KMS-11 (cell line): ENCODE measurements at regions not wholly inside any gene's neighbourhood (a gene's known extent, or its start where the extent isn't known, plus 50 kb on each side); places are given as distances from the start of the nearest gene placed in this dataset.

Source experiments
- H2AFZ ChIP-seq: fragments of 200-600 bp; sonication (generic); 2 replicates; pipeline ENCODE4 v1.6.1; 2016; ENCODE audit warnings: antibody characterized with exemption, mixed run types, low read depth
- H3K27ac ChIP-seq: fragments of 200-600 bp; sonication (generic); 2 replicates; pipeline ENCODE4 v1.6.1; 2016; ENCODE audit warnings: mild to moderate bottlenecking, mixed run types
- H3K27me3 ChIP-seq: fragments of 200-600 bp; sonication (generic); 2 replicates; pipeline ENCODE4 v1.6.1; 2017; ENCODE audit warnings: mild to moderate bottlenecking, low read depth, mixed run types, moderate library complexity; ENCODE audit not compliant: insufficient read depth
- H3K36me3 ChIP-seq: fragments of 200-600 bp; sonication (generic); 2 replicates; pipeline ENCODE4 v1.6.1; 2017; ENCODE audit warnings: mild to moderate bottlenecking, mixed run types; ENCODE audit not compliant: insufficient read depth
- H3K4me1 ChIP-seq: fragments of 200-600 bp; sonication (generic); 2 replicates; pipeline ENCODE4 v1.6.1; 2016; ENCODE audit warnings: mild to moderate bottlenecking, low read depth, mixed run types; ENCODE audit not compliant: poor library complexity, severe bottlenecking
- H3K4me2 ChIP-seq: fragments of 200-600 bp; sonication (generic); 2 replicates; pipeline ENCODE4 v1.7.0; 2016; ENCODE audit warnings: mild to moderate bottlenecking, mixed run types
- H3K4me3 ChIP-seq: fragments of 200-600 bp; sonication (generic); IDR thresholded peaks from 2 replicates; pipeline ENCODE4 v1.6.1; 2017; ENCODE audit warnings: low read depth, low read length, mixed read lengths; ENCODE audit not compliant: insufficient read depth
- H3K79me2 ChIP-seq: fragments of 200-600 bp; sonication (generic); 2 replicates; pipeline ENCODE4 v1.6.1; 2016; ENCODE audit warnings: low read depth, mixed run types; ENCODE audit not compliant: insufficient read depth
- H3K9ac ChIP-seq: fragments of 200-600 bp; sonication (generic); 2 replicates; pipeline ENCODE4 v1.6.1; 2016; ENCODE audit warnings: mild to moderate bottlenecking, mixed run types
- H4K20me1 ChIP-seq: fragments of 200-600 bp; sonication (generic); 2 replicates; pipeline ENCODE4 v1.6.1; 2016; ENCODE audit warnings: mild to moderate bottlenecking, mixed run types; ENCODE audit not compliant: insufficient read depth
- CTCF ChIP-seq: fragments of 200-600 bp; sonication (generic); conservative IDR thresholded peaks from 2 replicates; pipeline ENCODE4 v1.6.1; 2017; ENCODE audit warnings: low read depth, mild to moderate bottlenecking, antibody characterized with exemption, low read length, moderate library complexity, mixed read lengths

DNA sequence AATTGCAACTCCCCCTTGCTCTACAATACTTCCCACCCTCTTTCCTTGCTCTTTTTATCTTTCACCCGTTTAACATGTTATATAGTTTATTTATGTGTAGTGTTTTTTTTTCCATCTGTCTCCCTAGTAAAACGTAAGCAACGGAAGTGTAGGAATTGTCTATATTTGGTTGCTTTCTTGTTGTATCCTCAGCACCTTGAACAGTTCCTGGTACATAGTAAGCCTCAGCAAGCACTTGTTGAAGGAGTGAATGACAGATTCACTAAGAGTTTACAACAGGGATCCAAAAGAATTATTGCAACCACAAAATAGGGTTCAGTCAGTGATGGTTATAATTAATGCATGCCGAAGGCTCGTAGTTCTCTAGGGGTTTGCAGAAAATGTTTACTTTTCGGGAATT is 242.7 kb downstream of the SAMD5 start:
- no peak overlapping the region for H3K27ac ChIP-seq
- no peaks in the 10 kb centered on the region for H4K20me1 ChIP-seq
- H2AFZ ChIP-seq: no peak overlapping the region
- no peaks in the 10 kb centered on the region for H3K79me2 ChIP-seq
- no peaks in the 10 kb centered on the region for H3K36me3 ChIP-seq
- no peak overlapping the region for H3K4me3 ChIP-seq
- H3K27me3 ChIP-seq: no peaks in the 10 kb centered on the region
- TF ChIP-seq CTCF: no peak
- no peak overlapping the region for H3K9ac ChIP-seq
- no peaks in the 10 kb centered on the region for H3K4me1 ChIP-seq
- no peak overlapping the region for H3K4me2 ChIP-seq

DNA sequence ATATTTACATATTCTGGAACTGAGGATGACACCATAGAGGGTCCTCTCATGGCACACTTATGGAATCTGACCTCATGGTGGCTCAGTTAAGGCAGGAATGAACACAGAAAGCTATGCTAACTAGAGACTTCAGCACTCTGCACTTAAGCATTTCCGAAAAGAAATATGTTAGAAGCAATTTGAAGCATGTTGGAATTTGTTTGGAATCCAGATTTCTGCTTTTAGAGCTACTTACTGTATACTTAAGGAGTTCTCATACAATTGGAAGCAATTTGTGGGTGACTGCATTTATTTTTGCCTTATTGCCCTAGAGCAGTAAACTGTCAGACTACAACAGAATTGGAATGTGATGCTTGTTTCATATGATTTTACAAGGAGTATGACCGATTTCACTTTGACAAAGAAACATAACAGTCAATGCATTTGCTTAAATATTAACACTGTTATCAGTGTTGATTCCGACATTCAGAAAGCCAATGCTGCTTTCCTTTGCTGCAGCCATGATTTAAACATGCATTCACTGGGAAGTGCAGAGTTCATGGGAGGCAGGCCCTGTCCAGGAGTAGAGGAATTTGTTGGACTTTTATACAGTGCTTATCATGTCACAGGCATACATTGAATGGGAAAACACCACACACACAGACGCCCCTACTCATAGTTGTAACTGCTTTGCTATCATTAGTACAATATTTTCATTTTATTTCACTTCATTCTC is 244.4 kb downstream of the SAMD5 start:
- TF ChIP-seq CTCF: no peak
- H3K79me2 ChIP-seq: no peaks in the 10 kb centered on the region
- H4K20me1 ChIP-seq: no peaks in the 10 kb centered on the region
- no peak overlapping the region for H3K9ac ChIP-seq
- H3K36me3 ChIP-seq: no peaks in the 10 kb centered on the region
- no peaks in the 10 kb centered on the region for H3K27me3 ChIP-seq
- H2AFZ ChIP-seq: no peak overlapping the region
- no peak overlapping the region for H3K4me2 ChIP-seq
- H3K4me1 ChIP-seq: no peaks in the 10 kb centered on the region
- H3K27ac ChIP-seq: no peak overlapping the region
- H3K4me3 ChIP-seq: no peak overlapping the region

GRCh38 chr6:147755999-147756398 is 247.5 kb downstream of the SAMD5 start:
- Histone ChIP-seq H3K4me1 (no peaks in the 10 kb centered on the region), H3K4me3 (no peak overlapping the region), H3K27me3 (no peaks in the 10 kb centered on the region), H4K20me1 (no peaks in the 10 kb centered on the region), H3K27ac (no peak overlapping the region), H3K79me2 (no peaks in the 10 kb centered on the region), H3K4me2 (no peak overlapping the region), H3K36me3 (no peaks in the 10 kb centered on the region), H3K9ac (no peak overlapping the region), H2AFZ (no peak overlapping the region)
- no peak for TF ChIP-seq CTCF

DNA sequence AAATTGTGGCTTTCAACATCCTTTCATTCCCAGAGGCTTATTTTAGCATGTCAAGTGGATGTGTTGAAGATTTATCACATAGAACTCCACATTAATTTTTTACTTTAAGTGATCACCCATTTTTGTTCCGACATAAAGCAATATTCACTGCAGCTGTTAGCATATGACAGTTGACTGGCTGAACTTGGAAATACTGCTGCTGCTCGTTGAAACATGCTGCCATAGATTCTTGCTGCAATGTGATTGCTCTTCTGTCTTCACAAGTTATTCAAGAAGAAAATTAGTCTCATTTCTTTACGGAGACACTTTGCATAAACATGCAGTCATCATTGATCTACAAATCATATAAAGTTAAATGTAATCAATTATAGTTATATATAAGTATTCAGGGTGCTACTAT is 248.4 kb downstream of the SAMD5 start:
- Histone ChIP-seq H3K79me2 (no peaks in the 10 kb centered on the region), H3K4me2 (no peak overlapping the region), H3K4me3 (no peak overlapping the region), H3K27ac (no peak overlapping the region), H3K9ac (no peak overlapping the region), H3K4me1 (no peaks in the 10 kb centered on the region), H4K20me1 (no peaks in the 10 kb centered on the region), H3K36me3 (no peaks in the 10 kb centered on the region), H3K27me3 (no peaks in the 10 kb centered on the region), H2AFZ (no peak overlapping the region)
- TF ChIP-seq CTCF: no peak
